GM18498 (cell line): ENCODE measurements at regions not wholly inside any gene's neighbourhood (a gene's known extent, or its start where the extent isn't known, plus 50 kb on each side); places are given as distances from the start of the nearest gene placed in this dataset.
"Not testable (repeated sequence)": the region's sequence is repeated elsewhere in the genome, so short reads cannot be mapped to it uniquely, and the experiment has no call there.

Experiments used
- ATAC-seq: cut with Tn5 transposase; IDR thresholded peaks from one replicate; pipeline ENCODE4 v1.9.1; 2021; ENCODE audit warnings: mild to moderate bottlenecking, moderate library complexity; ENCODE audit not compliant: unreplicated experiment

- no peak for ATAC-seq
Observed at GRCh38 chr2:62335612-62336011, 139.7 kb downstream of the B3GNT2 start.

DNA sequence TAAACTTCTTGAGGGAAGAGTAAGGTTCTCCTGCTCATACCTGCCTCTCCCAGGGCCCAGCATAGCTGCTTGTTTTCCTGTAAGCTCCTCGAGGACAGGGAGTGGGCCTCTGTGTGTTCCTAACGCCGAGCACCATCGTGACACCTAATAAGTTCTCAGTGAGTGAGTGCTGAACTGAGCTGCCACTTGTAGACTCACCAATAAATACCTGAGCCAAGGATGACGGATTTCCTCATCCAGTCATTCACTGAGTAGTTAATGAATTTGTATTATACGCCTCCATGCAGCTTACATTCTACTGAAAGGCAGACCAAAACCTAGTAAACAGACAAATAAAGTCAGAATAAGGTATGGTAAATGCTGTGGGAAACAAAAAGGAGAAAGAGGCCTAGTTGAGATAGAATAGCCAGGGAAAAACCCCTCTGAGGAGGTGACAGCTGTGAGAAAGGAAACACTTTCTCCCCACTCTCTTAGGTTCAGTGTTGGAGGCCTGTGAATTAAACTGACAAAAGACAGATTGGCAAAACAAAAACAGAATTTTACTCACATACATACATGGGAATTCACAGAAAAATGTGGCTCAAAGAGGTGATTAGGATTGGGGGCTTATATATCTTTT is 138.6 kb downstream of the B3GNT2 start:
- ATAC-seq, result peak; percentile 67

DNA sequence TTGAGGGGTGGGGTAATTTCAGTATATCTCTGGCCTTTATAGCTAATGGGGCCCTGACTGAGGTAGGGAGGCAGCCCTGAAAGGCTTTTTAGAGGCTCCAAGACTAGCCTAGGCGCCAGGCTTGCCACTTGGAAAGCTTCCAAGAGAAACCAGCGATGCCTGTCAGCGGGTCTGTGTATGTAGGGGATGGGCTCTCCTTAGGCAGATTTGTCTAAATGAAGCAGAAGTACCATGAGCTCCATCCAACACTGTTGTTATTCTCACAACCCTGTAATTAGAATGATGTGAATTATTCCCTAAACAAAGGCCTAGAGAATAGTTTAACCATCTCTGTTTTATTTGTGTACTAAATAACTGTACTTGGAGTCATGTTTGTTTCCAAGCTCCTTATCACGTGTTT is 138.1 kb downstream of the B3GNT2 start:
- ATAC-seq, result no peak

- no peak for ATAC-seq
Observed at GRCh38 chr2:62330959-62331358, 135.0 kb downstream of the B3GNT2 start.

DNA sequence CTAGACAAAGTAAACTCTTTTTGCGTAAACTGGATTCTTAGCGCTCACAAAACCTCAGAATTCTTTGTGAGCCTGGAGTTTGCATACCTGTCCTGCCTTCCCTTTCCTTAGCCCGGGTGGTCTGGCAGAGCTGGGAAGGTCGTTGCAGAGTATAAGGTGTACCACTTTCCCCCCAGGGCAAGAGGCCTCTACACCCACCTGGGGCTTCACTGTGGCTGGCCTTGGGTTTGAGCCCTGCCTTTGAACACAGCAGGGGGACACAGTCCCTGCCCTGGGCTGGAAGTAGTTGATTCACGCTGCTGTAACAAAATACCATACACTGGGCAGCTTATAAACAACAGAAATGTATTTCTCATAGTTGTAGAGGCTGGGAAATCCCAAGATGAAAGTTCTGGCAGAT is 133.9 kb downstream of the B3GNT2 start:
- ATAC-seq, result no peak

DNA sequence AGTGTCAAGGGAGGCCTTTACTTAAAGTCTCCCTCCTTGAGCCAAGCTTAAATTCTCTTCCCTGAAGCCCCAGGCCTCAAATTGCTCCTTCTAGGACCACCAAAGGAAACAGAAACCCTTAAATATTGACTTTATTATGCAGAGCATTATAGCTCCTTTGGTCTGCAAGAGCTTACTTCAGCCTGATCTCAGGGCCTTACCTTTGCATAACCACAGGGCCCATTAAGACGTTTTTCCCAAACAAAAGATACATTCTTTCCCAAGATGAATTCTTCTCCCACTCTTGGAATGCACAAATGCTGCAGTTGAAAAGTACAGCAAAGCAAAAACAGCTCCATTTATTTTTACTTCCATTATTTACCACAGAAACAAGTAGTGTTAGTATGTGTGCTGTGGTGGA is 130.8 kb downstream of the B3GNT2 start:
- no peak for ATAC-seq

- no peak for ATAC-seq
Observed at GRCh38 chr2:62325398-62325797, 129.5 kb downstream of the B3GNT2 start.

DNA sequence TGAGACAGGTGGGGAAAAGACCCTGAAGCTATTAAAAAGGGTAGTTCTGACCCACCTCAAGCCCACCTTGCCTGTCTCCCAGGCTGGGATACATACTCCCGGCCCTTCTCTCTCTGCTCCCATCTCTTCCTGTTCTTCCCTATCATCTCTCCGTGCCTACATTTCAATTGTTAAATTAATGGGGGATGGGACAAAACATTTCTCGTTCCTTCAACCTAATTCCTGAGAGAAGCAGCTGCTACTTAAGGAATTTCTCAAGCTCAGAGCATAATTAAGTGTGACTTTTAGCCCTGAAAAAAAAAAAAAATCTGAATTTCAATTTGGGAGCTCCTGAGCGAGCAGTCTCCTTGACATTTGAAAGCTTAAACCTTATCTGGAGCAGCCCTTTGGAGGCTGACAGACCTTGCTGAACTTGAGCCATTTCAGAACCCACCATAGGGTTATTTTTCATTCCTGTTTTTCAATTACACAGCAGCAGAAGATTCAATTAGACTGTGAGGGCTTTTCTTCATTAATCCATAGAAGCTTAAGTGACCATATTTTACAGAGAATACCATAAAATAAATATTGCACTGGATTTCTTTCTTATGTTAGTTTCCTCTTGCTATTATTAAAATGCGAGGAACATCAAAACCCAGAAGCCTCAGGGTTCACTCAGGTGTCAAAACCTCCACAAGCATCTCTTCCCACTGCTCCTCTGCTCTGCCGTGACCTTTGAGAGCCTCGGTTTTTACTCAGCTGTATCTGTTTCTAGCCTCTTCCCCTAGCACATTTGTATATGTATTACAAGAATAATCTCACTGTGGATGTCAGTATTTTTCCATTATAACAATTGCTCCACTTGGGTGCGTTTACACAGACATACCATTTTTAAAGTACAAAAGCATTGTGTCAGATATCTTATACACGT is 125.7 kb downstream of the B3GNT2 start:
- no peak for ATAC-seq

GRCh38 chr2:62320657-62321357 is 124.9 kb downstream of the B3GNT2 start:
- ATAC-seq, result no peak

- ATAC-seq, result not testable (repeated sequence)
Observed at GRCh38 chr2:62320137-62320536, 124.2 kb downstream of the B3GNT2 start.

- peak; percentile 47 for ATAC-seq
Observed at GRCh38 chr2:62319070-62319469, 123.2 kb downstream of the B3GNT2 start.

DNA sequence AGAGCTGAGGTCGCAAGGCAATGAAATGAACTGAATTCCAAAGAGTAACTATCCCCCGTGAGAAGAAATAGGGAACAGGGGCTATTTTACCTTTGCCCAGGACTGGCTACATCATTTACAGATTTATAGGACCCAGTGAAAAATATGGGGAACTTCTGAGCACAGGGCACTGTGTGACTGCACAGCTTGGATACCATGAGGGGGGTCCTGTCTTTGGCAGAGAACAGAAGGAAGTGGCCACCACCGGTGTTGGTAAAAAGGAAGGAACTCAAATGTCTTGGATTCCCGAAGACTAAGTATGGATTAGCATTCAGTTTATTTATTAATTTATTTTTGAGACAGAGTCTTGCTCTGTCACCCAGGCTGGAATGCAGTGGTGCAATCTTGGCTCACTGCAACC is 119.6 kb downstream of the B3GNT2 start:
- no peak for ATAC-seq

- ATAC-seq, result no peak
Observed at GRCh38 chr2:62314291-62314690, 118.4 kb downstream of the B3GNT2 start.

GRCh38 chr2:62313449-62314227 is 117.7 kb downstream of the B3GNT2 start:
- peak; percentile 71 for ATAC-seq

DNA sequence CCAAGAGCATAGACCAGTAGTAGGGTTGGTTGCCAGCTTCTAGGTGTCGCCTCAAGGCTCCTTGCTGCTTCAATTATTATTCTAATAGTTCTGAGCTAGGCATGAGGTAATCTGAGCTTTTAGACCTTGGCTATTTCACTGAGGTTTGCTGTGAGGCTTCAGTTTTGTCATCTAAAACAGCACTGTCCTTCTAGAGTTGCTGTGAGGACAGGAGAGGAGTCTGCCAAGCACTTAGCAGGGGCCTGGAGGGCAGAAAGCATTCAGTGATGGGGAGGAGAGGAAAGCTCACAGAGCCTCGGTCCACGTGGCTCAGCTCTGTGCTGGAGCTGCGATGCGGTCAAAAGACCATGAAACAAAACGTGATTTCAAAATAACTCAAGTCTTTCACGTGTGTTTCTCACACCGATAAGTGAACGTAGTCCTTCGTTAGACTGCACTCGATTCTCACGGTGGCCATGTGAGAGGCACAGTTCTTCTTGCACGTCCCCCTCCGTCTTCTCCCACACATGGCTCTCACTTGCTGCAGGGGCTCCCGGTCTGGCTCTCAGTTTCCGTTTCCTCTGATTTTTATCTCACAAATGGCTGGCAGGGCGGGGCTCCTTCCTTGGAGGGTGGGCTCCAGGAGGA is 113.7 kb downstream of the B3GNT2 start:
- ATAC-seq, result peak; percentile 64

GRCh38 chr2:62309081-62309464 is 113.2 kb downstream of the B3GNT2 start:
- no peak for ATAC-seq

GRCh38 chr2:62307469-62308389 is 111.8 kb downstream of the B3GNT2 start:
- no peak for ATAC-seq

DNA sequence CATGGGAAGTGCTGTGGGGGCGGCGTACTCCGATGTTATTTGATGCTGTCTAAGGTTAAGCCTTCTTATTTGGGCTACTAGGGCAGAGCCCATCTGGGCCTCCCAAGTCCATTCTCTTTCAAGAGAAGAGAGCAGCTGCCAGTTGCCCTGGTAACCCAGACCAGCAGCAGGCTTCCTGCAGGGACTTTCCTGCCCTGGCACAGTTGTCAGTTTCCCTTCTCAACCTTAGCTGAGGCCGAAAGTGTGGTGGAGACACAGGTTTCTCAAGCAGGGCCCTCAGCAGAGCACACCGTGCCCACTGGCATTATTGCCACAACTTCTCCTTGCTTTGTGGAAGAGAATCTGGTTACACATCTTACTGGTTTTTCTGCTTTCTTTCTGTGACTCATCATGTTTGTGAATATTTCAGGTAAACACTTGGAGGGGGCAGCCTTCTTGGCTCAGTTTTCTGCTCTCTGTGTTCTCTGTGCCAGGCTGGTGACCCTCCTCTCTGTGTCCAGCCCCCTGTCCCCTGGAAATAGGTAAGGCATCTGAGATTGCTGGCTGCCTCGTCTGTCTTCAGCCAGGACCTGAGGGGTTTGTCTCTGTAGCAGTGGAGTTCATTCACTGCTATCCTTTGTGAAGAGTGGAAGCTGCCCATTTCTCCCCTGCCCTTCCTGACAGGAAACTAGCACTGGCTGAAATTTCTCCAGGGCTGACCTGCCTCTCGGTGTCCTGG is 111.0 kb downstream of the B3GNT2 start:
- peak; percentile 45 for ATAC-seq
